C4-2B (cell line): ENCODE measurements at regions not wholly inside any gene's neighbourhood (a gene's known extent, or its start where the extent isn't known, plus 50 kb on each side); places are given as distances from the start of the nearest gene placed in this dataset.

Experiments
- CTCF ChIP-seq: fragments of 450-650 bp; conservative IDR thresholded peaks from 2 replicates; pipeline ENCODE4 v1.5.1; 2017; ENCODE audit warnings: mild to moderate bottlenecking
- ZFX ChIP-seq: fragments of 450-650 bp; IDR thresholded peaks from 2 replicates; pipeline ENCODE4 v1.6.1; 2017

- TF ChIP-seq CTCF (no peak), ZFX (no peak)
Measured at GRCh38 chr10:90372451-90372850, 485.4 kb downstream of the HTR7 start.
